ENCODE measurements at regions not wholly inside any gene's neighbourhood (a gene's known extent, or its start where the extent isn't known, plus 50 kb on each side); places are given as distances from the start of the nearest gene placed in this dataset.
A peak's percentile ranks its signal among the peaks of the same experiment; 100 is the strongest.

- H3K4me2 ChIP-seq (ENCODE audit: low read length), result no peak overlapping the region
- H3K9ac ChIP-seq (ENCODE audit: low read length), result no peak overlapping the region
- no peaks in the 10 kb centered on the region for H3K27me3 ChIP-seq (ENCODE audit: insufficient read depth, low read depth, low read length)
- H3K36me3 ChIP-seq (ENCODE audit: insufficient read depth, low read length), result no peaks in the 10 kb centered on the region
- no peaks in the 10 kb centered on the region for H3K9me2 ChIP-seq (ENCODE audit: insufficient read depth, low read length)
- no peak overlapping the region for H2AFZ ChIP-seq (ENCODE audit: low read depth, low read length)
- H4K20me1 ChIP-seq (ENCODE audit: insufficient read depth), result no peaks in the 10 kb centered on the region
- TF ChIP-seq TAF1 (IDR thresholded peaks at IDR 0.05; ENCODE audit: low read depth) (no peak), REST (IDR thresholded peaks at IDR 0.05; ENCODE audit: borderline replicate concordance) (no peak), MXI1 (conservative IDR thresholded peaks at IDR 0.05; ENCODE audit: poor library complexity, severe bottlenecking) (no peak), CTCF (IDR thresholded peaks at IDR 0.05; ENCODE audit: poor library complexity, severe bottlenecking) (no peak), SMC3 (conservative IDR thresholded peaks at IDR 0.05; ENCODE audit: poor library complexity) (no peak), EZH2 (IDR thresholded peaks at IDR 0.05; ENCODE audit: borderline replicate concordance, insufficient read depth, low read length, poor library complexity, severe bottlenecking) (no peak), RAD21 (conservative IDR thresholded peaks at IDR 0.05) (no peak), POLR2AphosphoS5 (IDR thresholded peaks at IDR 0.05) (no peak), EP300 (conservative IDR thresholded peaks at IDR 0.05; ENCODE audit: poor library complexity, severe bottlenecking) (no peak)
- no peaks in the 10 kb centered on the region for H3F3A ChIP-seq (ENCODE audit: insufficient read depth, low read length, poor library complexity, severe bottlenecking)
- no peak overlapping the region for H3K27ac ChIP-seq (ENCODE audit: low read length)
- no peak overlapping the region for H3K4me3 ChIP-seq (ENCODE audit: low read length)
- no peaks in the 10 kb centered on the region for H3K9me3 ChIP-seq (ENCODE audit: low read length)
- H3K79me2 ChIP-seq (replicated peaks; ENCODE audit: insufficient read depth, low read length), result no peaks in the 10 kb centered on the region
Observed at GRCh38 chr4:122212880-122213279, 60.7 kb downstream of the BLTP1 start.

- Histone ChIP-seq H3F3A (ENCODE audit: insufficient read depth, low read length, poor library complexity, severe bottlenecking) (no peaks in the 10 kb centered on the region), H3K9ac (ENCODE audit: low read length) (no peak overlapping the region), H3K9me3 (ENCODE audit: low read length) (no peaks in the 10 kb centered on the region), H2AFZ (ENCODE audit: low read depth, low read length) (no peak overlapping the region), H3K4me3 (ENCODE audit: low read length) (no peak overlapping the region), H3K79me2 (replicated peaks; ENCODE audit: insufficient read depth, low read length) (no peaks in the 10 kb centered on the region), H4K20me1 (ENCODE audit: insufficient read depth) (no peaks in the 10 kb centered on the region), H3K27ac (ENCODE audit: low read length) (no peak overlapping the region), H3K4me2 (ENCODE audit: low read length) (no peak overlapping the region), H3K9me2 (ENCODE audit: insufficient read depth, low read length) (no peaks in the 10 kb centered on the region), H3K36me3 (ENCODE audit: insufficient read depth, low read length) (peaks cover 12% of the 10 kb centered on the region), H3K27me3 (ENCODE audit: insufficient read depth, low read depth, low read length) (no peaks in the 10 kb centered on the region)
- TF ChIP-seq CTCF (IDR thresholded peaks at IDR 0.05; ENCODE audit: poor library complexity, severe bottlenecking) (peak; percentile 36), POLR2AphosphoS5 (IDR thresholded peaks at IDR 0.05) (no peak)
Observed at GRCh38 chr4:122218762-122219161, 66.6 kb downstream of the BLTP1 start.

All from neural cell (in vitro differentiated cells).